HG03460 (cell line): ENCODE measurements at regions not wholly inside any gene's neighbourhood (a gene's known extent, or its start where the extent isn't known, plus 50 kb on each side); places are given as distances from the start of the nearest gene placed in this dataset.

Experiments used
- ATAC-seq: cut with Tn5 transposase; IDR thresholded peaks from one replicate; pipeline ENCODE4 v1.9.1; 2021; ENCODE audit not compliant: unreplicated experiment

DNA sequence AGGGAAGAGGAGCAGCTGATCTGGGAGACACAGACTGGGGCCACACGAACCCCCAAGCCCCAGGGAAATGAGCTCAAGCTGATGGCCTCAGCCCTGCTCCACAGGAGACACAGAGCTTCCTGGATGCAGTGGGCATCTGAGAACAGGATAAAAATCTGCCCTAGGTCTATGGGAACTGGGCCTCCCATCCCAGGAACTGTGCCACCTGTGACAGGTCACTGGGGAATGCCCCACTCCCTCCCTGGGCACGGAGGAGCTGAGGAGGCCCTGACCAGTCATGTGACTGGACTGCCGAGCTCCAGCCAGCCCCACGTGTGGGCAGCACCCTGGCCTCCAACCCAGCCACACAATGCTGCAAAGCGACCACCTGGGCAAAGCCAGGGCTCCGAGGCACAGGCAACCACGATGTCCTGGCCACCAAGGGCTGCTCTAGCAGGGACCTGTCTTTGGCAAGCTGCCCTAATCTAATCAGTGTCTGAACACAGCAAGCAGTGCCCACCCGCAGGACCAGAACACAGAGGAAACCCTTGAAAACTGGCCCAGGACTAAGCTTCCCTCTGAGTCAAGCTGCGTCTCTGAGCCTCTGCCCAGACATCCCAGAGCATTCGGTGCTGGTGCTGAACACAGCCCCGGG, 57.8 kb upstream of the ID2 start:
- ATAC-seq = no peak

GRCh38 chr2:8624855-8625398, 56.9 kb upstream of the ID2 start:
- ATAC-seq = no peak

GRCh38 chr2:8625399-8626300, 56.2 kb upstream of the ID2 start:
- ATAC-seq = no peak

- no peak for ATAC-seq
Observed at GRCh38 chr2:8626572-8626971, 55.3 kb upstream of the ID2 start.

GRCh38 chr2:8627019-8627691, 54.7 kb upstream of the ID2 start:
- ATAC-seq = no peak

GRCh38 chr2:8627692-8628085, 54.2 kb upstream of the ID2 start:
- no peak for ATAC-seq

DNA sequence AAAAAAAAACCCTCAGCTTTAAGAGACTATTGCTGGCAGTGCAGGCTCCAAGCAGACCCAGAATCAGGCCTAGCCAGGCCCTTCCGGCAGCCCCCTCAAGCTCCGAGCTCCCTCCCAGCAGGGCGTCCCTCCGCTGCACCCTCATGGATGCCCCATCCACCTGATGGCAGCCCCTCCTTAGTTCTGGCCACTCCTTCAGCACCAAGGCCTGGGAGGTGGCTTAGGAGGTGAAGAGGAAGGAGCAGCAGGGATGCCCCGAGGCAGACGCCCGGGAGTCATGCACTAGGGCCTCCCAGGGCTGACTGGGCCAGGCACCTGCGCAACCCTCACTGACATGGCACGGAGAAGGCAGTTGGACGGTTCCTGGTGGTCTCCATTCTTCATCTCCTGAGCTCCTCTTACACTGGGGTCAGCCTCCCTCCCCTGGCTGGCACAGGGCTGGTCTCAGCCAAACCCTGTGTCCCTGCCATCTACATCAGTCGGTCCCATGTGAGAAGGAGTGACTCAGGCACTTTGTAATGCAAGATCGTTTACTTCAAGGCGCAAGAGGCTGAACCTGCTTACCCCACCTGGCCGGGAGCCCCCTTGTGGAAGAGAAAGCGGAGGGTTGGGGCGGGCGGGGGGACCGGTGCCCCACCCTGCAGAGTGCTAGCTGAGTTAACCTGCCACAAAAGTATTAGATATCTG, 53.5 kb upstream of the ID2 start:
- ATAC-seq = no peak

DNA sequence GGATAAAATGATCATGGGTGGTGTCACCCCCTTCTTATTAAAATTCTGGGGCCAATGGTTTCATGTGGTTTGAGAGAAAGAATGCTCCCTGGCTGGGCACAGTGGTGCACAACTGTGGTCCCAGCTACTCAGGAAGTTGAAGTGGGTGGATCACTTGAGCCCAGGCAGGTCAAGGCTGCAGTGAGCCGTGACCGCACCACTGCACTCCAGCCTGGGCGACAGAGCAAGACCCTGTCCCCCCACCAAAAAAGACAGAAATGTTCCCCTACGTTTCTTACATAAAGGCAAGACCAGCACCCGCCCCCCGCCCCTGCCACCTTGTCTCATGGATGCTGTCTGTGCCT, 53.0 kb upstream of the ID2 start:
- ATAC-seq = no peak

DNA sequence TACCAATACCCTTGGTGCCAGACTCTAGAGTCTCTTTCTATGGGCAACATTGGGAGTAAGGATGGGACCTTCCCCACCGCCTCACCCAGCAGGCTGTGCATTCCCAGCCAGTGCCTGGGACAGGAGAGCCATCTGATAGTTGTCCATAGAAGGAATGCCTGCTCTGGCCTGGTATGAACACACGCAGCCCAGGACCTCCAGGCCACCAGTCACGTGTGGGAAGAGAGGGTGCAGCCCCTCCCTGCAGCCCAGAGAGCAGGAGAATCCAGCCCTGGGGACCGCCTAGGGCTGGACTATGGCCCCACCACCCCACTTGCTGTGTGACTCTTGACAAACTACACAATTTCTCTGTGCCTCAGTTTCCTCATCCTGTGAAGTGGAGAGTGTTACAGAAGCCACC, 52.5 kb upstream of the ID2 start:
- ATAC-seq = no peak

DNA sequence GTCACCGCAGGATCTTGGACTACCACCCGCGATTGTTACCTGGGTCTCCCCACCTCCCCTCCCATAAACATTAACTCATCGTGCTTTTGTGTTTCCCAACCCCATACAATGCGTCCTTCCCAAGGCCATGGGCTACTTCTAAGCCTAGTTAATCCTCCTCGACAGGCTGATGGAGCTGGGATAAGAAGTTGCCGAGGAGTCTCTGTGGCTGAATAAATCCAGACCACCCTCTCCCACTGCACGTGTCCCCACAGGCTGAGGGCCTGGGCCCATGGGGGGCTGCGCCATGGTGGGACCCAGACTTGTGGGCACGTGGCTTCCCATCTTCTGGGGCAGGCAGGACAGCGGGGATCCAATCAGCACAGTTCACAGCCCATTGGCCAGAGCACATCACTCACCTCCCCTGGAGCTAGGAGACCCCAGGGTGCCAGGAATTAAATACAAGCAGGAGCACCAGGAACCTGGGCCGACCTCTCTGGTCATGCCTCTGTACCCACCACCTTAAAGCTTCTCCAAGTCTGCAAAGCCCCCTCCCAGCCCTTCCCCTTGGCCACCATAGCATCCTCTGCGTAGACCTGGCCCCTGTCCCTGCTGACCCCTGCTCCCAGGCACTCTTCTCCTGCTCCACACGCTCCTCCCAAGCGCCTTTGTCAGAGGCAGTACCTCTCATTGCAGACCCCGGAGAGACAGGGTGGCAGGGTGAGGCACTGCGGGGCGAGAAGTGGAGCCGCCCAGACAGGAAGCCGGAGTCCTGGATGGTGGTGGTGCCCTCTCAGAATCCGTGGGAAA, 51.0 kb upstream of the ID2 start:
- ATAC-seq = no peak

- no peak for ATAC-seq
Observed at GRCh38 chr2:8631465-8632005, 50.3 kb upstream of the ID2 start.
